ENCODE measurements at regions not wholly inside any gene's neighbourhood (a gene's known extent, or its start where the extent isn't known, plus 50 kb on each side); places are given as distances from the start of the nearest gene placed in this dataset.

DNA sequence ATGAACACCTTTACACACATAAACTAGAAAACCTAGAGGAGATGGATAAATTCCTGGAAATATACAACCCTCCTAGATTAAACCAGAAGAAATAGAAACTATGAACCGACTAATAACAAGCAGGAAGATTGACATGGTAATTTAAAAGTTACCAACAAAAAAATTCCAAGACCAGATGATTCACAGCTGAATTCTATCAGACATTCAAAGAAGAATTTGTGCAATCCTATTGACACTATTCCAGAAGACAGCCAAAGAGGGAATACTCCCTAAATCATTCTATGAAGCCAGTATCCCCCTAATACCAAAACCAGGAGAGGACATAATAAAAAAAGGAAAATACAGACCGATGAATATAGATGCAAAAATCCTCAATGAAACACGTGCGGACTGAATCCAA lies 102.6 kb upstream of the KRR1 start:
- no peaks in the 10 kb centered on the region for H3K79me1 ChIP-seq (ENCODE audit: low read depth, low read length)
- H4K8ac ChIP-seq (ENCODE audit: low read depth, low read length) = no peak overlapping the region
- no peak overlapping the region for H2BK15ac ChIP-seq (ENCODE audit: low read length)
- H3K9me3 ChIP-seq (replicated peaks in 1 of 2; ENCODE audit: control insufficient read depth in 2 of 2, insufficient read depth in 1 of 2, low read depth in 1 of 2, low read length in 2 of 2) = peaks cover 0 to 7% of the 10 kb centered on the region in 2 donors
- no peaks in the 10 kb centered on the region for H3K4me1 ChIP-seq (ENCODE audit: control insufficient read depth in 2 of 2, insufficient read depth in 1 of 2, low read depth in 1 of 2, low read length in 2 of 2)
- H3K36me3 ChIP-seq (replicated peaks in 1 of 2; ENCODE audit: control insufficient read depth in 2 of 2, insufficient read depth in 2 of 2, low read length in 2 of 2) = no peaks in the 10 kb centered on the region
- no peaks in the 10 kb centered on the region for H3K27me3 ChIP-seq (ENCODE audit: control insufficient read depth in 3 of 3, insufficient read depth in 3 of 3, low read depth in 1 of 3, low read length in 3 of 3)
- H3K4me3 ChIP-seq (ENCODE audit: low read length in 2 of 2) = no peak overlapping the region
- H2BK120ac ChIP-seq (ENCODE audit: low read depth, low read length) = no peak overlapping the region
- H3K4ac ChIP-seq (ENCODE audit: low read length) = no peak overlapping the region
- H3K4me2 ChIP-seq (ENCODE audit: insufficient read depth, low read length, poor library complexity, severe bottlenecking) = no peak overlapping the region
- no peak overlapping the region for H3K14ac ChIP-seq (ENCODE audit: low read length)
- no peak overlapping the region for H2BK5ac ChIP-seq (ENCODE audit: low read length)
- no peak overlapping the region for H3K18ac ChIP-seq (ENCODE audit: low read length)
- no peak overlapping the region for H2AK5ac ChIP-seq (ENCODE audit: low read depth, low read length)
- no peak overlapping the region for H3K27ac ChIP-seq (replicated peaks; ENCODE audit: low read length)
- H4K91ac ChIP-seq (ENCODE audit: low read depth, low read length, poor library complexity) = no peak overlapping the region
- H3K9ac ChIP-seq (ENCODE audit: low read depth, low read length, poor library complexity) = no peak overlapping the region
- no CpG with 5 or more reads among the region's 4 CpGs for WGBS, 2 donors (ENCODE audit: extremely low coverage in 2 of 2, insufficient read length in 2 of 2, insufficient replicate concordance in 1 of 2)
- H2AFZ ChIP-seq (ENCODE audit: low read length) = no peak overlapping the region
- H2BK12ac ChIP-seq (ENCODE audit: low read length) = no peak overlapping the region
- no peak for DNase-seq (ENCODE audit: low spot score)
- no peak overlapping the region for H3K23ac ChIP-seq (ENCODE audit: low read depth, low read length, poor library complexity)

DNA sequence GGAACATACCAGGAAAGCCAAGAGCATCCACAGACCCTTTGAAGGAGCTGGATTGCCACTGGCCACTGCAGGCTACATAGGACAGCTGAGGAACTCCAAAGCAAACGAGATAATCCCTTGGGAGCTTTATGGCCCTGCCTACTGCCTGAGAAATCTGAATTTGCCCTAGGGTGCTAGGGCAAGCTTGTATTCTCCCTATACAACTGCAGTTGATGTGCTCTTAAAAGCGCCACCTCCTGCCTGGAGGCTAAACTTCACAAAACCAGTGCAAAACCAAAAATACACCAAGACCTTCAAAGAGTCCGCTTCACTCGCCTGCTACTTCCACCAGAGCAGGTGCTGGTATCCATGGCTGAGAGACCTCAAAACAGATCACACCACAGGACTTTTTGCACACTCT lies 99.6 kb upstream of the KRR1 start:
- no peaks in the 10 kb centered on the region for H3K79me1 ChIP-seq (ENCODE audit: low read depth, low read length)
- H3K18ac ChIP-seq (ENCODE audit: low read length) = no peak overlapping the region
- no peak overlapping the region for H3K27ac ChIP-seq (replicated peaks; ENCODE audit: low read length)
- H2BK120ac ChIP-seq (ENCODE audit: low read depth, low read length) = no peak overlapping the region
- H3K36me3 ChIP-seq (replicated peaks in 1 of 2; ENCODE audit: control insufficient read depth in 2 of 2, insufficient read depth in 2 of 2, low read length in 2 of 2) = no peaks in the 10 kb centered on the region
- no peak overlapping the region for H2BK12ac ChIP-seq (ENCODE audit: low read length)
- no peak overlapping the region for H2BK15ac ChIP-seq (ENCODE audit: low read length)
- H3K4me3 ChIP-seq (ENCODE audit: low read length in 2 of 2) = peak overlapping the region in 1 of 2 donors; percentile 64
- no CpG with 5 or more reads among the region's 4 CpGs for WGBS, 2 donors (ENCODE audit: extremely low coverage in 2 of 2, insufficient read length in 2 of 2, insufficient replicate concordance in 1 of 2)
- no peak overlapping the region for H2AK5ac ChIP-seq (ENCODE audit: low read depth, low read length)
- no peak overlapping the region for H2AFZ ChIP-seq (ENCODE audit: low read length)
- no peak overlapping the region for H4K8ac ChIP-seq (ENCODE audit: low read depth, low read length)
- H3K4ac ChIP-seq (ENCODE audit: low read length) = no peak overlapping the region
- DNase-seq (ENCODE audit: low spot score) = no peak
- H3K4me2 ChIP-seq (ENCODE audit: insufficient read depth, low read length, poor library complexity, severe bottlenecking) = no peak overlapping the region
- H3K27me3 ChIP-seq (ENCODE audit: control insufficient read depth in 3 of 3, insufficient read depth in 3 of 3, low read depth in 1 of 3, low read length in 3 of 3) = no peaks in the 10 kb centered on the region
- H3K14ac ChIP-seq (ENCODE audit: low read length) = no peak overlapping the region
- no peak overlapping the region for H3K23ac ChIP-seq (ENCODE audit: low read depth, low read length, poor library complexity)
- H4K91ac ChIP-seq (ENCODE audit: low read depth, low read length, poor library complexity) = no peak overlapping the region
- no peak overlapping the region for H2BK5ac ChIP-seq (ENCODE audit: low read length)
- H3K9me3 ChIP-seq (replicated peaks in 1 of 2; ENCODE audit: control insufficient read depth in 2 of 2, insufficient read depth in 1 of 2, low read depth in 1 of 2, low read length in 2 of 2) = peaks cover 0 to 7% of the 10 kb centered on the region in 2 donors
- peaks cover 0 to 13% of the 10 kb centered on the region in 2 donors for H3K4me1 ChIP-seq (ENCODE audit: control insufficient read depth in 2 of 2, insufficient read depth in 1 of 2, low read depth in 1 of 2, low read length in 2 of 2)
- H3K9ac ChIP-seq (ENCODE audit: low read depth, low read length, poor library complexity) = no peak overlapping the region

DNA sequence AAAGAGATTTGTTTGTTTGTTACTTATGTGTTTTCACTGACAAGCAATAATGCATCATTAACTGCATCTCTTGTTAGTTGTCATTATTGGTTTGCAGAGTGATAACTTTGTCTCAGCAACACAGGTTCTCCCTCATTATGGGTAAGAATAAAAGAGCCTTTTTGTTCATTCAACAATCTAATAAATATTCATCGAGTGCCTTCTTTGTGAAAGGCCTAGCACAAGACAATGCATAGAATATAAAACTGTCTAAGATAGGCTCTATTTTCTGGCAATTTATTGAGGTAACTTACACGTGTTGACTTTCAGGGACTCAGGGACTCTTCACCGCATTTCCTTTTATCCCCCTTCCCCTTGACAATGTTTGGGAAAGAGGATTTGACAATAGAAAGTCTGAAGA lies 95.5 kb upstream of the KRR1 start:
- H4K91ac ChIP-seq (ENCODE audit: low read depth, low read length, poor library complexity) = no peak overlapping the region
- H3K18ac ChIP-seq (ENCODE audit: low read length) = no peak overlapping the region
- H2BK120ac ChIP-seq (ENCODE audit: low read depth, low read length) = no peak overlapping the region
- no peaks in the 10 kb centered on the region for H3K79me1 ChIP-seq (ENCODE audit: low read depth, low read length)
- no peak overlapping the region for H3K4me2 ChIP-seq (ENCODE audit: insufficient read depth, low read length, poor library complexity, severe bottlenecking)
- no peak overlapping the region for H2AFZ ChIP-seq (ENCODE audit: low read length)
- H3K4ac ChIP-seq (ENCODE audit: low read length) = no peak overlapping the region
- WGBS, 2 donors (ENCODE audit: extremely low coverage in 2 of 2, insufficient read length in 2 of 2, insufficient replicate concordance in 1 of 2) = no CpG with 5 or more reads among the region's 3 CpGs
- DNase-seq (ENCODE audit: low spot score) = no peak
- H2AK5ac ChIP-seq (ENCODE audit: low read depth, low read length) = no peak overlapping the region
- no peak overlapping the region for H2BK5ac ChIP-seq (ENCODE audit: low read length)
- H2BK15ac ChIP-seq (ENCODE audit: low read length) = no peak overlapping the region
- no peak overlapping the region for H2BK12ac ChIP-seq (ENCODE audit: low read length)
- peaks cover 0 to 3% of the 10 kb centered on the region in 2 donors for H3K9me3 ChIP-seq (replicated peaks in 1 of 2; ENCODE audit: control insufficient read depth in 2 of 2, insufficient read depth in 1 of 2, low read depth in 1 of 2, low read length in 2 of 2)
- no peak overlapping the region for H3K14ac ChIP-seq (ENCODE audit: low read length)
- no peak overlapping the region for H3K9ac ChIP-seq (ENCODE audit: low read depth, low read length, poor library complexity)
- no peak overlapping the region for H4K8ac ChIP-seq (ENCODE audit: low read depth, low read length)
- H3K4me1 ChIP-seq (ENCODE audit: control insufficient read depth in 2 of 2, insufficient read depth in 1 of 2, low read depth in 1 of 2, low read length in 2 of 2) = peaks cover 0 to 13% of the 10 kb centered on the region in 2 donors
- no peak overlapping the region for H3K23ac ChIP-seq (ENCODE audit: low read depth, low read length, poor library complexity)
- H3K27ac ChIP-seq (replicated peaks; ENCODE audit: low read length) = no peak overlapping the region
- H3K4me3 ChIP-seq (ENCODE audit: low read length in 2 of 2) = no peak overlapping the region
- no peaks in the 10 kb centered on the region for H3K27me3 ChIP-seq (ENCODE audit: control insufficient read depth in 3 of 3, insufficient read depth in 3 of 3, low read depth in 1 of 3, low read length in 3 of 3)
- H3K36me3 ChIP-seq (replicated peaks in 1 of 2; ENCODE audit: control insufficient read depth in 2 of 2, insufficient read depth in 2 of 2, low read length in 2 of 2) = no peaks in the 10 kb centered on the region

DNA sequence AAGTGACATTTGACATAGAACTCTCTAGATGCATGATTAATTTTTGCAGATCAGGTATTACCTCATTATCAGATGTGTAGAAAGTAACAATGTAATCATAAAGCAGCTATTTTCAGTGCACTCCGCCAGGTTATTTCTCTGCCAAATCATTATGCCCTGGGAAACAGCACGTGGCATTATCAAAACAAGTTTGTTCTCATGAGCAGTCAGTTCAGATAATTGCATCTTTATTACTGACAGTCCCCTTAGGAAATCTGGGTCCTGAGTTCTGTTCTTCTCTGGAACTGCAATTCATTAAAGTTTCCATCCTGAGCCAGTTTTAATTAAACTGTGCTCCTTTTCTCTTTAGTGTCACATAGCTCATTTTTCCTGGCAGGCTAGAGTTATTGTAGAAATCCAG lies 94.7 kb upstream of the KRR1 start:
- Histone ChIP-seq H3K27ac (replicated peaks; ENCODE audit: low read length) (no peak overlapping the region), H2BK15ac (ENCODE audit: low read length) (no peak overlapping the region), H3K23ac (ENCODE audit: low read depth, low read length, poor library complexity) (no peak overlapping the region), H3K9me3 (replicated peaks in 1 of 2; ENCODE audit: control insufficient read depth in 2 of 2, insufficient read depth in 1 of 2, low read depth in 1 of 2, low read length in 2 of 2) (peaks cover 0 to 3% of the 10 kb centered on the region in 2 donors), H3K79me1 (ENCODE audit: low read depth, low read length) (no peaks in the 10 kb centered on the region), H4K8ac (ENCODE audit: low read depth, low read length) (no peak overlapping the region), H3K4me1 (ENCODE audit: control insufficient read depth in 2 of 2, insufficient read depth in 1 of 2, low read depth in 1 of 2, low read length in 2 of 2) (peaks cover 0 to 13% of the 10 kb centered on the region in 2 donors), H2AK5ac (ENCODE audit: low read depth, low read length) (no peak overlapping the region), H3K4me3 (ENCODE audit: low read length in 2 of 2) (no peak overlapping the region), H3K4me2 (ENCODE audit: insufficient read depth, low read length, poor library complexity, severe bottlenecking) (no peak overlapping the region), H4K91ac (ENCODE audit: low read depth, low read length, poor library complexity) (no peak overlapping the region), H2BK5ac (ENCODE audit: low read length) (no peak overlapping the region), H3K9ac (ENCODE audit: low read depth, low read length, poor library complexity) (no peak overlapping the region), H2BK12ac (ENCODE audit: low read length) (no peak overlapping the region), H3K18ac (ENCODE audit: low read length) (no peak overlapping the region), H3K27me3 (ENCODE audit: control insufficient read depth in 3 of 3, insufficient read depth in 3 of 3, low read depth in 1 of 3, low read length in 3 of 3) (no peaks in the 10 kb centered on the region), H3K14ac (ENCODE audit: low read length) (no peak overlapping the region), H3K4ac (ENCODE audit: low read length) (no peak overlapping the region), H2AFZ (ENCODE audit: low read length) (no peak overlapping the region), H3K36me3 (replicated peaks in 1 of 2; ENCODE audit: control insufficient read depth in 2 of 2, insufficient read depth in 2 of 2, low read length in 2 of 2) (no peaks in the 10 kb centered on the region), H2BK120ac (ENCODE audit: low read depth, low read length) (no peak overlapping the region)
- no peak for DNase-seq (ENCODE audit: low spot score)
- no CpG with 5 or more reads among the region's 2 CpGs for WGBS, 2 donors (ENCODE audit: extremely low coverage in 2 of 2, insufficient read length in 2 of 2, insufficient replicate concordance in 1 of 2)

Measured in neuronal stem cell (in vitro differentiated cells).